AG04450 (cell line): ENCODE measurements at regions not wholly inside any gene's neighbourhood (a gene's known extent, or its start where the extent isn't known, plus 50 kb on each side); places are given as distances from the start of the nearest gene placed in this dataset.

Source experiments
- CTCF ChIA-PET: fragments of 300-600, 350-600 bp; formaldehyde crosslinking; extraction: SDS; loops from one replicate; lab custom pipeline; 2022; ENCODE audit warnings: antibody characterized with exemption, inconsistent platforms; lab: Charles Lee
- POLR2A ChIA-PET: fragments of 350-600 bp; formaldehyde crosslinking; extraction: SDS; loops from one replicate; lab custom pipeline; 2021; ENCODE audit warnings: antibody characterized with exemption, inconsistent platforms; lab: Yijun Ruan, JAX
- DNase-seq: peaks from one replicate; pipeline ENCODE4 v3.0.0-alpha.2; 2011; ENCODE audit warnings: low read depth, low spot score
- H3K27ac ChIP-seq: one replicate; pipeline ENCODE4 v1.5.1; 2012; ENCODE audit warnings: low read depth, low read length, control low read depth
- H3K27me3 ChIP-seq: one replicate; pipeline ENCODE4 v1.6.0; 2012; ENCODE audit warnings: low read length; ENCODE audit not compliant: control insufficient read depth, insufficient read depth
- H3K4me3 ChIP-seq: 2 replicates; pipeline ENCODE4 v1.5.1; 2011; ENCODE audit warnings: mild to moderate bottlenecking, low read depth, low read length, control low read depth
- H3K9me3 ChIP-seq: 2 replicates; pipeline ENCODE4 v1.5.1; 2012; ENCODE audit warnings: low read length; ENCODE audit not compliant: control insufficient read depth, insufficient read depth
- CTCF ChIP-seq: IDR thresholded peaks from 2 replicates; pipeline ENCODE4 v1.5.1; 2011; ENCODE audit warnings: low read depth, low read length, control low read depth, inconsistent platforms

DNA sequence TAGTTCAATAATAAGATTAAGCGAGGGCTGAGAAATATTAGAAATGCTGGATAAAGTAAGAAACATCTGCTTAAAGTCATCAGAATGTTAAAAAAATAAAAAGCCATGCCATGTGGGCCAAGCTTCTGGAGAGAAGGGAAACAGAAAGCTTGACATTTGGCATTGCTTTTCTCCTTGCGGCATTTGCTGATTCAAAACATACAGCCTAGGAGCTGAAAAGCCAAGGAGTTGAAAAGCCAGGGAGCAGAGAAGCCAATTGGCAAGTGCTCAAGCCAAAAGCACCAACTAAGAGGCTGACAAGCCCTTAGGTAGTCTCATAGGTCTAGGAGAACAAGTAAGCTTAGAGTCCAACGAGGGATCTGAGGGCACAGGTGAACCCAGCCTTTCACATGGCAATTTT, 754.3 kb downstream of the TLE4 start:
- POLR2A ChIA-PET: no interaction called here
- CTCF ChIA-PET: no interaction called here
- Histone ChIP-seq H3K9me3 (no peaks in the 10 kb centered on the region), H3K27ac (no peak overlapping the region), H3K27me3 (no peaks in the 10 kb centered on the region), H3K4me3 (no peak overlapping the region)
- TF ChIP-seq CTCF: no peak
- DNase-seq: no peak

DNA sequence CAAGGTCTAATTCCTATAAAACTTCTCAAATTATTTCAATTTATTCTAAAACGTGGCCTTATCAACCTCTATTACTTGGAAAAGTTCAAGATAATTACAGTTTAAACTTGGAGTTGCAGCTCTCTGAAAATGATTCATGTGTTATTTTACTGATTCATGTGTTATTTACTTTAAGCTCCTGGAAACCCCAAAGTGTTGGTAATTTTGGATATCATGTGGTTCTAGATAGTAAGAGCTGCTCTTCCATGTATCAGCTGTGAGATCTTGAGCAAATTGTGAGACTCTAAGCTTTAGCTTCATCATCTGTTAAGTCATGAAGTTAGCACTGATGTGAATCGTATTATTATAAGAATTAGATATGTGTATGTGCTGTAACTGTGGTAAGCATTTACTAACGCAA, 749.2 kb downstream of the TLE4 start:
- no peak for TF ChIP-seq CTCF
- Histone ChIP-seq H3K9me3 (no peaks in the 10 kb centered on the region), H3K27ac (no peak overlapping the region), H3K27me3 (no peaks in the 10 kb centered on the region), H3K4me3 (no peak overlapping the region)
- CTCF ChIA-PET: no interaction called here
- POLR2A ChIA-PET: no interaction called here
- no peak for DNase-seq

- H3K9me3 ChIP-seq: no peaks in the 10 kb centered on the region
- ChIA-PET CTCF (no interaction called here), POLR2A (no interaction called here)
- H3K27ac ChIP-seq: no peak overlapping the region
- no peak for TF ChIP-seq CTCF
- H3K27me3 ChIP-seq: no peaks in the 10 kb centered on the region
- no peak overlapping the region for H3K4me3 ChIP-seq
- DNase-seq: no peak
These were observed 748.7 kb downstream of the TLE4 start for GRCh38 chr9:80320480-80320879.

DNA sequence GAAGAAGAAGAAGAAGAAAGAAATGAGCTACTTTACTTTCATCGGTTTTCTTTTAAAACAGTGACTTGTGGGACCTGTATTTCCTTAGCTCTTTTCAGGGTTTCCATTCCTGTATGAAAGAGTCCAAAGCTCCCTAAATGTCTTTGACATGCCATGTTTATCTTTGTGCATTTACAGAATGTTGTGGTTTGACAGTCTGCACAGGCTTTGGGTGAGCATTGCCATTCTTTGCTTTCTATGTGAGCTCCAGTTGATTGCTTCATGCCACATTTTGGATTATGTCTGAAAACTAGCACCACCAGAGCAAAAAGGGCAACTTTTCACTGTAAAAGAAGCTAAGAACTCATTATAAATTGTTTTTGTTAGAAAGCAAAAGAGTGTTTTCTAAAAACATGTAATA, 733.4 kb downstream of the TLE4 start:
- Histone ChIP-seq H3K4me3 (no peak overlapping the region), H3K27ac (no peak overlapping the region), H3K9me3 (no peaks in the 10 kb centered on the region), H3K27me3 (no peaks in the 10 kb centered on the region)
- POLR2A ChIA-PET: no interaction called here
- CTCF ChIA-PET: interaction anchor here (0.6 to 1.3 kb wide), 2 partner anchors 20 to 1319 kb away, joined by 4 read pairs; no protein-coding TSS in a partner anchor
- TF ChIP-seq CTCF: no peak
- no peak for DNase-seq

DNA sequence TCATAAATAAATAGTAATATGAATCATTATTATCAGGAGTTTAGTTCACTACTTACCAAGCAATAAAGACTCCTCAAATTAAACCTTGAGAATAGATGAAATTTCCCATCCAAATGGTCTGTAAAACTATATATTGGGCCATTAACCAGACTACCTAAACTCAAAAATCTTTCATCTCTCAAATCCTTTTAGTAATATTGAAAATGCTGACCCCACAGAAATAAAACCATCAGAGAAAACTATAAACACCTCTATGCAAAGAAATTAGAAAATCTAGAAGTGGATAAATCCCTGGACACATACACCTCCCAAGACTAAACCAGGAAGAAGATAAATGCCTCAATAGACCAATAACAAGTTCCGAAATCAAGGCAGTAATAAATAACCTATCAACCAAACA, 723.2 kb downstream of the TLE4 start:
- ChIA-PET CTCF (no interaction called here), POLR2A (no interaction called here)
- no peak overlapping the region for H3K27ac ChIP-seq
- DNase-seq: no peak
- no peak overlapping the region for H3K4me3 ChIP-seq
- no peaks in the 10 kb centered on the region for H3K9me3 ChIP-seq
- TF ChIP-seq CTCF: no peak
- no peaks in the 10 kb centered on the region for H3K27me3 ChIP-seq
